A673 (cell line): ENCODE measurements at regions not wholly inside any gene's neighbourhood (a gene's known extent, or its start where the extent isn't known, plus 50 kb on each side); places are given as distances from the start of the nearest gene placed in this dataset.

Experiments
- BruUV-seq: library from RNA; stranded (reverse); fragments of 400-500 nt; replicated peaks from 2 replicates; lab custom pipeline; 2021; lab: Mats Ljungman, UMichigan
- CTCF ChIA-PET: fragments of 300-600 bp; sonication (Branson Sonifier 250); formaldehyde crosslinking; loops from one replicate; lab custom pipeline; 2022; ENCODE audit warnings: antibody characterized with exemption; lab: Charles Lee
- POLR2A ChIA-PET: fragments of 300-600 bp; sonication (Branson Sonifier 250); formaldehyde crosslinking; loops from one replicate; lab custom pipeline; 2022; ENCODE audit warnings: antibody characterized with exemption; ENCODE audit not compliant: low non-redundant PET; lab: Charles Lee
- DNase-seq: peaks from one replicate; pipeline ENCODE4 v3.0.0-alpha.2; 2015; ENCODE audit warnings: low spot score
- H3K27ac ChIP-seq: fragments of 200-600 bp; sonication (generic); 2 replicates; pipeline ENCODE4 v1.5.1; 2016; ENCODE audit warnings: mixed run types, low read depth, mild to moderate bottlenecking, mixed read lengths, antibody characterized with exemption, low read length; ENCODE audit not compliant: poor library complexity, severe bottlenecking
- H3K27me3 ChIP-seq: fragments of 200-600 bp; sonication (generic); replicated peaks from 2 replicates; pipeline ENCODE4 v1.6.1; 2017; ENCODE audit warnings: mixed run types, low read depth, mild to moderate bottlenecking, mixed read lengths, antibody characterized with exemption, low read length; ENCODE audit not compliant: insufficient read depth, poor library complexity
- H3K36me3 ChIP-seq: fragments of 200-600 bp; sonication (generic); 2 replicates; pipeline ENCODE4 v1.6.1; 2016; ENCODE audit warnings: mixed run types, mild to moderate bottlenecking, mixed read lengths, antibody characterized with exemption, low read length; ENCODE audit not compliant: insufficient read depth, poor library complexity, severe bottlenecking
- H3K4me1 ChIP-seq: fragments of 200-600 bp; sonication (generic); 2 replicates; pipeline ENCODE4 v1.6.1; 2017; ENCODE audit warnings: mixed run types, mild to moderate bottlenecking, mixed read lengths, antibody characterized with exemption, low read length; ENCODE audit not compliant: insufficient read depth, poor library complexity, severe bottlenecking
- H3K4me3 ChIP-seq: fragments of 200-600 bp; sonication (generic); 2 replicates; pipeline ENCODE4 v1.5.1; 2016; ENCODE audit warnings: low read depth, mixed run types, mild to moderate bottlenecking, mixed read lengths, low read length; ENCODE audit not compliant: poor library complexity, severe bottlenecking
- H3K9me3 ChIP-seq: fragments of 200-600 bp; sonication (generic); 2 replicates; pipeline ENCODE4 v1.6.1; 2016; ENCODE audit warnings: mixed run types, low read depth, mild to moderate bottlenecking, mixed read lengths, antibody characterized with exemption, low read length; ENCODE audit not compliant: poor library complexity, severe bottlenecking
- EZH2 ChIP-seq: fragments of 200-600 bp; sonication (generic); IDR thresholded peaks from 2 replicates; pipeline ENCODE4 v1.6.1; 2017; ENCODE audit warnings: borderline replicate concordance, low read depth, mild to moderate bottlenecking, mixed read lengths, antibody characterized with exemption, low read length; ENCODE audit not compliant: poor library complexity, severe bottlenecking
- intact Hi-C: fragments of 100-400 bp; cut with micrococcal nuclease; formaldehyde crosslinking; loops from one replicate; pipeline ENCODE4 v1.10.0; 2022; ENCODE audit not compliant: unreplicated experiment
- TF ChIP-seq, protein P1 (sequence below): fragments of 300-800, 200-600 bp; sonication (generic); conservative IDR thresholded peaks from 2 replicates; pipeline ENCODE4 v1.5.1; 2017; ENCODE audit warnings: low read depth, mild to moderate bottlenecking, antibody characterized with exemption, low read length, moderate library complexity, mixed read lengths

DNA sequence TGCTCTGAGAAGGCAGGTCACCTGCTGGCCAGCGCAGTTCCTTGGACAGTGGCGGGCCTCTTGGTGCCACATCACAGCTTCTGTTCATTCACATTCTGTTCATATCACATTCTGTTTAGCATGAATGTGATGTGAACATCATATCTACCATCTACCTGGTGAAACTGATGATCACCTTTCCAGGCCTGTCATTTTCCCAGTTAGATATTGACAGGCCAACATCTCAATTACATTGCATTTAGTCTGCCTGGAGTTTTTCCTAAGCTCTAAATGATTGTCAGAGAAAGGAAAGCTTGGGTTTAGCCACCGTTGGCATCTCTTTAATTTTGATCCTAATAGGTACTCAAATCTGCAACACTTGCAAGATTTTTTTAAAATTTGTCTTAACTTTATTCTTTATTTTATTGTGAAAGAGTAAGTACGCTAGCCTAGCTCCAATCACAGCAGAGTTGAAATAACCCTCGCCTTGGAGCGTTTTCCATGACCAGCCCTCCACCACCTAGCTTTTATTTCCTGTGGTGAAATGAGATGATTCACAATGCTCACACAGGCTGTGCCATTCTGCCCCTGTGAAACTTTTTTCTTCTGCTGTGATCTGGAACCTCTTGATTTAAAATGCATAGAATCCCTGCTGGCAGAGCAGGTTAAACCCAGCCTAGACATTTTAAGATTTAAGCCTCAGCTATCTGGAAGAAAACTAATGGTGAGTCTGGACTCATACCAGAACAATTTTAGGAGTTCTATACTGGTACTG is 225.0 kb downstream of the ESM1 start:
- TF ChIP-seq EZH2 = no peak
- TF ChIP-seq, protein P1, sequence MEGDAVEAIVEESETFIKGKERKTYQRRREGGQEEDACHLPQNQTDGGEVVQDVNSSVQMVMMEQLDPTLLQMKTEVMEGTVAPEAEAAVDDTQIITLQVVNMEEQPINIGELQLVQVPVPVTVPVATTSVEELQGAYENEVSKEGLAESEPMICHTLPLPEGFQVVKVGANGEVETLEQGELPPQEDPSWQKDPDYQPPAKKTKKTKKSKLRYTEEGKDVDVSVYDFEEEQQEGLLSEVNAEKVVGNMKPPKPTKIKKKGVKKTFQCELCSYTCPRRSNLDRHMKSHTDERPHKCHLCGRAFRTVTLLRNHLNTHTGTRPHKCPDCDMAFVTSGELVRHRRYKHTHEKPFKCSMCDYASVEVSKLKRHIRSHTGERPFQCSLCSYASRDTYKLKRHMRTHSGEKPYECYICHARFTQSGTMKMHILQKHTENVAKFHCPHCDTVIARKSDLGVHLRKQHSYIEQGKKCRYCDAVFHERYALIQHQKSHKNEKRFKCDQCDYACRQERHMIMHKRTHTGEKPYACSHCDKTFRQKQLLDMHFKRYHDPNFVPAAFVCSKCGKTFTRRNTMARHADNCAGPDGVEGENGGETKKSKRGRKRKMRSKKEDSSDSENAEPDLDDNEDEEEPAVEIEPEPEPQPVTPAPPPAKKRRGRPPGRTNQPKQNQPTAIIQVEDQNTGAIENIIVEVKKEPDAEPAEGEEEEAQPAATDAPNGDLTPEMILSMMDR = no peak
- ChIA-PET POLR2A (no interaction called here), CTCF (no interaction called here)
- no peaks in the 10 kb centered on the region for H3K36me3 ChIP-seq
- H3K27ac ChIP-seq = no peak overlapping the region
- DNase-seq = no peak
- no TSS peak for BruUV-seq
- intact Hi-C loops = no loop called here
- H3K27me3 ChIP-seq = no peaks in the 10 kb centered on the region
- no peaks in the 10 kb centered on the region for H3K9me3 ChIP-seq
- no peak overlapping the region for H3K4me3 ChIP-seq
- no peaks in the 10 kb centered on the region for H3K4me1 ChIP-seq

DNA sequence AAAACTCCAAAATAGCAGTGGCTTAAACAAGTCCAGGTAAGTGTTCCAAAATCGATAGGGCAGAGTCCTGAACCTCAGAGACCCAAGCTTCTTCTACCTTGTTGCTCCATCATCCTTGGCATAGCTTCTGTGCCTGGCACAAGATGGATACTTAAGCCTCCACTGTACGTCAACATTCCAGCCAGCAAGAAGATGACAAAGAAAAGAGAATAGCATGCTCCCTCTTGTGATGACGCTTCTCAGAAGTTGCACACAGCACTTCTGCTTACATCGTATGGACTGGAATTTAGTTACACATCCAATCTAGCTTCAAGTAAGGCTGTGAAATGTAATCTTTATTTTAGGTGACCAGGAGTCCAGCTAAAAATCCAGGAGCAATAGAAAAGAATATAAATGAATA is 227.4 kb downstream of the ESM1 start:
- Histone ChIP-seq H3K27me3 (no peaks in the 10 kb centered on the region), H3K9me3 (no peaks in the 10 kb centered on the region), H3K27ac (no peak overlapping the region), H3K4me3 (no peak overlapping the region), H3K36me3 (no peaks in the 10 kb centered on the region), H3K4me1 (no peaks in the 10 kb centered on the region)
- intact Hi-C loops = no loop called here
- no TSS peak for BruUV-seq
- TF ChIP-seq, protein P1 = no peak
- no peak for TF ChIP-seq EZH2
- no peak for DNase-seq
- ChIA-PET POLR2A (no interaction called here), CTCF (no interaction called here)

DNA sequence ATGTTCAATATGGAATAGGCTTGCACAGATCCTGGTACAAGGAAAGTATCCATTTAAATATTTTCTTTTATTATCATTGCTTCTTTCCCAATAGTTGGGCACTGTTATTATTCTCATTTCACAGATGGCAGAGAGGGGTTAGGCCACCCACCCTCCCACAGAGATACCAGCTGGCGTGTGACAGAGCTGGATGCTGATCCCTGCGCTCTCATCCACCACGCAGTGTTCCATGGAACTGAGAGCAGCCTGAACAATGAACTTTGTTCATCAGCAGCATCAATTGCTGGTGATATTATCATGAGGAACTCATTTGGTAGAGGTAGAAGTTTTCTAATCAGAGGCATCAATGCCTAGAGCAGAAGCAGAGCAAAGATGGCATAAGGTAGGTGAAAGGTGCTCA is 227.9 kb downstream of the ESM1 start:
- intact Hi-C loops = no loop called here
- Histone ChIP-seq H3K4me3 (no peak overlapping the region), H3K4me1 (no peaks in the 10 kb centered on the region), H3K27me3 (no peaks in the 10 kb centered on the region), H3K9me3 (no peaks in the 10 kb centered on the region), H3K36me3 (no peaks in the 10 kb centered on the region), H3K27ac (no peak overlapping the region)
- TF ChIP-seq, protein P1 = no peak
- TF ChIP-seq EZH2 = no peak
- BruUV-seq = no TSS peak
- CTCF ChIA-PET = no interaction called here
- DNase-seq = no peak
- POLR2A ChIA-PET = no interaction called here
